Activated CD4-positive, alpha-beta T cell treated with anti-CD3 and anti-CD28 coated beads for 1 hour (primary cell): ENCODE measurements at regions not wholly inside any gene's neighbourhood (a gene's known extent, or its start where the extent isn't known, plus 50 kb on each side); places are given as distances from the start of the nearest gene placed in this dataset.

Experiments used
- DNase-seq: peaks from one replicate; pipeline ENCODE4 v3.0.0-alpha.2; 2020

GRCh38 chr1:38244218-38244845 is 197.7 kb upstream of the POU3F1 start:
- no peak for DNase-seq

- no peak for DNase-seq
Observed at GRCh38 chr1:38243106-38243505, 196.5 kb upstream of the POU3F1 start.

GRCh38 chr1:38242506-38242905 is 195.9 kb upstream of the POU3F1 start:
- DNase-seq: no peak

- no peak for DNase-seq
Observed at GRCh38 chr1:38241594-38242334, 195.2 kb upstream of the POU3F1 start.

- DNase-seq: no peak
Observed at GRCh38 chr1:38240618-38241017, 194.0 kb upstream of the POU3F1 start.

- no peak for DNase-seq
Observed at GRCh38 chr1:38239258-38239835, 192.8 kb upstream of the POU3F1 start.

GRCh38 chr1:38238294-38238693 is 191.7 kb upstream of the POU3F1 start:
- no peak for DNase-seq

- no peak for DNase-seq
Observed at GRCh38 chr1:38235705-38236104, 189.1 kb upstream of the POU3F1 start.

- DNase-seq: no peak
Observed at GRCh38 chr1:38231941-38232340, 185.3 kb upstream of the POU3F1 start.

GRCh38 chr1:38228718-38229117 is 182.1 kb upstream of the POU3F1 start:
- DNase-seq: no peak

GRCh38 chr1:38225745-38226144 is 179.2 kb upstream of the POU3F1 start:
- DNase-seq: no peak

GRCh38 chr1:38223391-38223790 is 176.8 kb upstream of the POU3F1 start:
- no peak for DNase-seq

GRCh38 chr1:38222891-38223290 is 176.3 kb upstream of the POU3F1 start:
- DNase-seq: no peak

GRCh38 chr1:38221006-38221649 is 174.5 kb upstream of the POU3F1 start:
- DNase-seq: no peak

GRCh38 chr1:38217316-38217715 is 170.7 kb upstream of the POU3F1 start:
- DNase-seq: no peak

GRCh38 chr1:38213646-38214434 is 167.2 kb upstream of the POU3F1 start:
- DNase-seq: no peak

- no peak for DNase-seq
Observed at GRCh38 chr1:38210895-38211177, 164.2 kb upstream of the POU3F1 start.

- no peak for DNase-seq
Observed at GRCh38 chr1:38210021-38210894, 163.7 kb upstream of the POU3F1 start.

- DNase-seq: no peak
Observed at GRCh38 chr1:38208716-38209632, 162.4 kb upstream of the POU3F1 start.

GRCh38 chr1:38207906-38208305 is 161.3 kb upstream of the POU3F1 start:
- no peak for DNase-seq

- DNase-seq: no peak
Observed at GRCh38 chr1:38207275-38207674, 160.7 kb upstream of the POU3F1 start.
